SIG-M5 treated with dmso at 0.1 percent for 504 hours (cell line): ENCODE measurements at regions not wholly inside any gene's neighbourhood (a gene's known extent, or its start where the extent isn't known, plus 50 kb on each side); places are given as distances from the start of the nearest gene placed in this dataset.
A peak's percentile ranks its signal among the peaks of the same experiment; 100 is the strongest.
"Not testable (repeated sequence)": the region's sequence is repeated elsewhere in the genome, so short reads cannot be mapped to it uniquely, and the experiment has no call there.

ENCODE experiments used
- DNase-seq: peaks from one replicate; lab custom pipeline; 2025; ENCODE audit not compliant: unreplicated experiment; lab: John Stamatoyannopoulos, UW

DNA sequence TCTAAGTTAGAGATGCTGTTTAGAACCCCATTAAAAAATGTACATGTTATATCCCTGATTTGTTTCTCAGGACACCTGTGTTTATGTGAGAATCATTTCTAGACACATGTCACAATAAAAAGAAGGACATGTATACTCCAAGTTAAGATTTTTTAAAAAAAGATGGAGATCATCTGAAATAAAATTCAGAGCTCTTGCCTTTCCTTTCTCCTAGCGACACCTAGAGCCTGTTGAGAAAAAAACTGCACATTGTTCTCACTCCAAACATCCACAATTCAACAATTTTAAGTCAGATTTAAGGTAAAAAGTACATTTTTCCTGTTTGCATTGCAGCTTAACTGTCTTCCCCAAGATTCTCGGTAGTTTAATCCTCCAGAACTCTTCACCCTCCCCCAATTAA lies 171.8 kb downstream of the ATP6V0E2 start:
- not testable (repeated sequence) for DNase-seq

DNA sequence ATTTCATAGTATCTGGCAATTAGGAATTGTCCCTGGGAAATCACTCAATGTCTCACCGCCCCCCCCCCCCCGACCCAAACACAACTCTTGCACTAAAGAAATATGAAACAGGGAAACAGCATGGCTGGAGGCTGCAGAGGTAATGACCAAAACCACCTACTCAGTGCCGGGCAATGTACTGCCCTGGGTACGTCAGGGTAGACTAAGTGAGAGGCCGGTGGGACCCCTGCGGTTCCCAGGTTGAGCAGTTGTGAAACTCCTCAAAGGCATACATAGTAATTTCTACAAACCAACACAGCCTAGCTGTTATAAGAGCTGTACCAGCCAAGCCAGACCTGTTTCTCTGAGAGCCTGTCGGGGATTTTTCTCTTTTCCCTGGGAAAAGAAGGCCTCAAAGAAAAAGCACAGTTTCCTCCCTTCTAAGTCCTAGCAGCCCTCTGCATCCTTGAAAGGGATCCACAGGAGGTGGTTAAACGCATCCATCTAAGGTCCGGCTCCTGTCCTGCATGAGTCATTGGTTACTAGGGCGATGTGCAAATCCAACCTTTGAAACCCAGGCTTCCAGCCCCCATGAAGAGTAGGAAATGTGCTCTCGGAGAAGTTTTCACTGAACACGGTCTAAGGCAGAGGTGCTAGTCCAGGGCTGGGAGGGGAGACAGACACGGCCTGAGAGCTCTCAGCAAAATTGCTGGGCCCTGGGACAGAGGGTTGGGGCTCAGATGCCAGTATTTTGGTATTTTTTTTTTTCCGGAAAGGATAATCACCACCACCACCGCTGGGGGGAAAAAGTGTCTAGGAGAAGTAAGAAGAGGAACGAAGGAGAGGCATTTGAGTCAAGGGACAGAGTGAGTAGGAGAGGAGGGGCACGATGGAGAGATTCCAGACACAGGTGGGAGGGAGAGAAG lies 172.8 kb downstream of the ATP6V0E2 start:
- not testable (repeated sequence) for DNase-seq

DNA sequence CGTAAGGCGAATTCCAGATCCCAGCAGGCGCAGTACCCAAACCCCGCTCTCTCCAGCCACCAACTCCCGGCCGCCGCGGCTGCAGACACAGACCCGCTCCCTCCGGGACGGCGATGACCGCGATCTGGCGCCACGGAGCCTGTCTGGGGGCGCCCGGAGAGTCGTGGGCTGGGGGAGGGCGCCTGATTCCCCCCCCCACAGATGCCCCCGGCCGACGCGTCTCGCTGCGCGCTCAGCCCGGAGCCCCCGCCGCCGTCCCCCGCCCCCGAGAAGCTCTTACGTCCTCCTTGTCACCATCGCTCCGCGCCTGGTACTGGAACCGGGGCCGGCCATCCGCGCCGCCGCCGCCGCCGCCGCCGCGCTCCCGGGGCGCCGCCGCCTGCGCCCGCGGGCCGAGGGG lies 173.6 kb downstream of the ATP6V0E2 start:
- DNase-seq: not testable (repeated sequence)

DNA sequence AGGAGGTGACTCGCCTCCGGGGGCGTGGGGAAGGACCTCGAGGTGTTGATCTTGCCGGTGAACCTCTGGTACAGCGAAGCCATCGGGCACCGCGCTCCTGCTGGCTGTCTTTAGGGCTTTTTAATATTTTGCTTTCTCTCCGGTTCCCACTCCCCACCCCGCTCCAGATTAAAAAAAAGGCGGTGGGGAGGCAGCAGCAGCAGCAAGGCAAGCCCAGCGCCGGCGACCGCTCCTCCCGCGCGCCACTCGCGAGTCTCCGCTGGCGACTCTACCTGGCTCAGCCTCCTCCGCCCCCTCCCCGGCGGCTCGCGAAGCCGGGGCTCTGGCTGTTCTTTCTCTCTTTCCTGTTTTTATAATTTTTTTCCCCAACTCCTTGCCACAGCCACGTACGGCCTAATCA lies 174.0 kb downstream of the ATP6V0E2 start:
- not testable (repeated sequence) for DNase-seq

DNA sequence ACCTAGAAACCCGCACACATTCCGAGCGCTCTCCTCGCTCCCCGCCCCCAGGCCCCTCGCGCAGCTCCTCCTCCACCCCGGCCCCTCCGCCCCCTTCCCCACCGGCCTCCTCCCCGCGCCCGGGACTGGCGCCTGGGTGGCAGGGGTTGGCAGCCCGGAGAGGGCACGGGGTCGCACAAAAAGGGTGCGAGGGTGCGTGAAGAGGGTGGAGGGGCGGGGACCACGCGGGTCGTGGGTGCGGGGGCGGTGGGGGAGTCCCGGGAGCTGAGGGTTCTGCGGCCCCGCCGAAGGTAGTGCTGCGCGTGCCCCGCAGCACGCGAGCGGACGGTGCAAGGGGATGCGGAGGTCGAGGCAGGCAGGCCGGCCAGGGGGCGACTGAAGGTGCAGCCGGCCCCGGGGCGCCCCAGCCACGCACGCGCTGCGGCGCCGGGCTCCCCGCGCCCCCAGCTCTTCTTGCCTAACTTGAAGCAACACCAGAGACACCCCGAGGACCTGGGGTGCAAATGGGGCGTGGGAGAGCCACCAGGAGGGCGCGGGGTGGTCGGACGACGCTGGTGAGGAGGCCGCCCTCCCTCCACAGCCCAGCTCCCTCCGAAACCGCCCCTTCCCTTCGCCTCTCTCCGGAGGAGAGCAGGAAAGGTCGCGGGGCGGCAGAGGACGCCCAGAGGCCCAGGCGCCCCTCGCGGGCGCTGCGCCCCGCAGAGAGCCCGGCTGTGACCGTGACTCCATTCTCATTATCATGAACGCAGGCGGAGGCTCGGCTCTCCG lies 174.7 kb downstream of the ATP6V0E2 start:
- DNase-seq: not testable (repeated sequence)

DNA sequence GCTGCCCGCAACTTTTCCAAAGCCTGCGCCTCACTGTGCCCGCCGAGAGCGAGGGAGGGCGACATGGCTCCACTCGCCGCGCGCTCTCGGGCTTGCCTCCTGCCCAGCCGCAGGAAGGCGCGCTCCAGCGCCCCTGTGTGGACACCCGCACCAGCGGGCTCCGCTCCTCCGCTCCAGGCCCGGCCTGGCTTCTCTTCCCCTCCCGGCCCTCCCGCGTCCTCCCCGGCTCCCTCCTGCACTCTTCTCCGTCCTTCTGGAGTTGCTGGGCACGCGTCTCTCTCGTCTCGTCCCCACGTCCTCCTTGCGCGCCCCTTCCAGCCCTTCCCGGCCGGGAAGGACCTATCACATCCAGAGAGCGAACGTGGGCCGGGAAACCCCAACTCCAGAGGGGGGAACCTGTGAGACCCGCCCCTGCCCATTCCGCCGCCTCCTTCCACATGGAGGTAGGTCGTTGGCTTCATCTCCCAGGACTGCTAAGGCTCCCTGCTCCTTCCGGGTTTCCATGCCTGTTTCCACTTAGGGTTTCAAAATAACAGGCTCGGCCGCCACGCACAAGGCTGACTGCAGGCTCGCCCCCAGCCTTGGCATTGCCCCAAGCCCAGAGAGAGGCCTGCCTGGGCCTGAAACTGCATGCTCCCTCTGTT lies 175.4 kb downstream of the ATP6V0E2 start:
- not testable (repeated sequence) for DNase-seq

DNA sequence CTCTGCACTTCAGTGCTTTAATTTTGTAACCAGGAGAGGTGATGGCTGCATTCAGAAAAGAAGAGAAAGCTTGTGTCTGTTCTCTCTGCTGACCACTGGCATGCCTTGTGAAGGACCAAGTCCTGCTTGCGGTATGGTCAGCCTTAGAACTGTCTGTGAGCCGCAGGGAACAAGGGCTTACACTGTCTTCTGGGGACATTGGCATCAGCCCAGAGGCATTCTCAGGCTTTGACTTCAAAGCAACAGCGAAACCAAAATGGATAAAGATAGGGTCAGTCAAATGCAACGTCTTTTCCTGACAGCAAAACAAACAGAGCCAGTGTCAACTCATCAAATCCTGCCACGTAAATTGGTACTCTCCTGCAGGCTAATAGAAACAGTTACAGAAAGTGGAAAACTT lies 179.6 kb downstream of the ATP6V0E2 start:
- DNase-seq: not testable (repeated sequence)

DNA sequence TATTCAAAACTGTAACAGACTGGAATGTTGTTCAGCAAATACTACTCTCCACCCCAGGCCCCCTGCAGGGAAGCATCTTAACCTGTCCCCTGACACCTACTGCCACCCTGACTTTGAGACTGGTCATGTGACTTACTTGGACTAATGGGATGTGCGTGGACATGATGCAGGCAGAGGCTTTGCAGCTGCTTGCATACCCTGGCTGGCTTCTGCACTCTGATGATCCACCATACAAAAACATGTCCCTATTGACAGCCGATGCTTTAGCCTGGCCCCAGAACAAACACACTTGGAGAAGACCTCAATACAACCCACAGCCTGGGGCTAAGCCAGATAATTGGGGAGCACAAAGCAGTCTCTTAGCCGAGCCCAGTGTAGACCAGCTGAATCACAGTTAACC lies 180.5 kb downstream of the ATP6V0E2 start:
- not testable (repeated sequence) for DNase-seq

DNA sequence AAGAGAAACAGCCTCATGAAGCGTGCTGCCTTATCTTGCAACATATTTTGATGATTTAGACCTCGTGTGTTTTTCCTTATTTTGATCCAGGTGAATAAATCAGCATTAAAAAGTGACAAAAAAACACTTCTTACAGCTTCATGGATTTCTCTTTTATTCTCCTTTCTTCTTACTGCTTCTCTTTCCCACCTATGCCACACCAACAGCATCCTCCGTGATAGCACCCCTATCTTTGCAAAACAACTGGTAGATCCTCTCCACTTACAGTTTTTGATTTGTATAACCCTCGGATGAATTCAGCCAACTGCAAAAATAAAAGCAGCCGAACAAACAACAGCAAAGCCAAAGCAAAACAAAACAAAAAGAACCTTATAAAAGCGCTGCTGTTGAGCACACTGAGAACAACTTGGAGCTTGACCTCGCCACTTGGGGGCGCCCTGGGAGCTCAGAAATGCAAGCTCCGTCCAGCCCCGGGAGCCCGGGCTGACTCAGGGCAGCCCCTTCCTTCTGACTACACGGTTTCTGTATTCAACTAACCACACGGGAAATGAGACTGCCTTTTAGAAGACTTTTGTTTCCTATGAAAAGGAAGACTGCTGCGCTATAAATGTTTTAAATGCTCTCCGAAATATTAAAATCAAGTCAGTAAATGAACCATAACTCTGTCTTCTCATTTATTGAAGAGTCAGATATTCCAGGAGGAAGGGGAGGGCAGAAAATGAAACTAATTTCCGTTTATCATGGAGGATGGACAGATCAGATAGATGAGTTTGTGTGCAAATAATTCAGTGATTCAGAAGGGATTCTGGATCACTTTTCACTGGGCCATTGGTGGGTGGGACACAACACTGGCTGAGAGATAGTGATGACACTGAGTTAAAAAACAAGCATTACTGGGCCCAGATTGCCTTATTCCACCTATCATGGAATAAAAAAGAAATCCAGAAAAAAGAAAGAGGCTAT lies 186.8 kb downstream of the ATP6V0E2 start:
- not testable (repeated sequence) for DNase-seq

DNA sequence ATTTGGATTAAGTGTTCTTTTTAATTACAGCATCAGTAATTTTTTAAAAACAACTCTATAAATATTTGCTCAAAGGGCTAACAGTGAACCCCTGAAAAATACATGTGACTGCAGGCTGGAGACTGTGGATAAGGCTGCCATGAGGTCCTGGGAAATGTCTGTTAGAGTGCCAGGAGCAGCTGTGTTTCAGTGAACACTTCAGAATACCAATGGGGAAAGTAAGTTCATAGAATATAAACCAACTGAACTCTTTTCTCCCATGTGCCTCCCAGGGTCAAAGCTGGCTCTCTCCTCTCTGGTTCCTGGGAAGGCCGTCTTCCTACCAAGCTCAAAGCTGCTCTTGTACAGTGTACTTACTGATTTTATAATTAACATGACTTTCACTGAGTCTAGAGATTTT lies 189.4 kb downstream of the ATP6V0E2 start:
- DNase-seq: not testable (repeated sequence)

DNA sequence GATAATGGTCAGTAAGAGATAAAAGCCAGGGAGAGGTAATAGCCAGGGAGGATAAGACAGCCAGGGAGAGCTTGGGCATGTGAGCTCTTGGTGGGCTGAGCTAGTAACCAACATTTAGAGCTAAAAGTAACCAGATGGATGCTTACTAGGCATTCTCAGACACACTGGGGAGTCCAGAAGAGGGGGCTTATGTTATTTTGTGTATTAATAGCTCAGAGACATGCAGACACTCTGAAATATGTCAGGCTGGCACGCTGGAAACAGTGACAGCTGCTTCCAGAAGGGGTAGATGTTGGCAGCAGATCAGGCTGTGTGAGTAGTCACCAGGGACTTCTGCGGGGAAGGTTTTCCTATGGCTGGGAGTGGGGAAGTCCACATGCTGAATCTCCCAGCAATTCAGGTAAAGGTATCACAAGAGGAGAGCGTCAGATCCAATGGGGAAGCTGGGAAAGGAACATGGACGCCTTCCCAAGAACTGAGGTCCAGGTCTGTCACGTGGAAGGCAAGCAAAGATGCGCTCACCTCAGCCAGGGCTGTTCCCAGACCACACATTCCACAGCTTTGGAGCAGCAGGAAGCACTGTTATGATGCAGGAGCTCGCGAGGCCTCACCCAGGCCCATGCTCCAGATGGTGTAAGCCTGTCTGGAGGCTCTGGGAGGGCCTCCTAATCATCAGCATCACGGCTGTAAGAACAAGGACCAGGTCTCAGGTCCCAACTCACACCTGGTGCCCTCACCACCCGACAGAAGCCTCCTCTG lies 196.0 kb downstream of the ATP6V0E2 start:
- DNase-seq: not testable (repeated sequence)

DNA sequence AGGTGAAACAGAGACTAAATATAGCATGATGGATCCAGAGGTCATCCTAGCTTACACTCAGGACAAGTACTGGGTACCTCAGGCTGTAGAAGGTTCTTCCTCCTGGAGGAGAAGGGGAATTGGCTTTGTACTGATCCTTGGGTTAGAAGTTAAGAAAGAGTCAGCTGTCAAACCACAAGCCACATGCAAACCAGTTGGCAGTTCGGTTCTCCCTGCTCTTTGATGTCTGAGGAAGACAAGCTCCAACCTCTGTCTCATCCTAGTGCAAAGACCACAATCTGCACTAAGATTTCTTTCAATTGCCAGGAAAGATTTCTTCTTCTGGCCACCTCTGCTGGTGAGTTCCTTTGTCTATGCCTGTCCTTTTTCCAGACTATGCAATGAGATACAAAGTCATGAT lies 203.8 kb downstream of the ATP6V0E2 start:
- DNase-seq: not testable (repeated sequence)

DNA sequence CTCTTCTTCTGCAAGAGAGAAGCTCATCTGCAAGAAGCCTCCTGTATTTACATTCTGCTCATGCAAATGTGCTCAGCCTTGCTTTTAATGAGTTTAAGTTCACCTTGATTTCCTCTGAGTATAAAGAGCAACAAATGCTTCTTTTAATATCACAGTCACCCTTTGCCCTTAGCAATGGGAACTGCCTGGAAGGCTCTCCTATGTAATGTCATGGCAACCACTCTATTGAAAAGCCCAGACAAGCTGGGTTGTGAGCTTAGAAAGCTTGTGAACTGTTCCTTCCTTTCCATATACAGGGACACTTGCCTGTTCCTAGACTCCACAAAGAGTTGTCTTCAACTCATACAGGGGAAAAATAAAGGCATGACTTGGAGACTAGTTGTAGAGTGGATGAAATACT lies 208.1 kb downstream of the ATP6V0E2 start:
- not testable (repeated sequence) for DNase-seq

DNA sequence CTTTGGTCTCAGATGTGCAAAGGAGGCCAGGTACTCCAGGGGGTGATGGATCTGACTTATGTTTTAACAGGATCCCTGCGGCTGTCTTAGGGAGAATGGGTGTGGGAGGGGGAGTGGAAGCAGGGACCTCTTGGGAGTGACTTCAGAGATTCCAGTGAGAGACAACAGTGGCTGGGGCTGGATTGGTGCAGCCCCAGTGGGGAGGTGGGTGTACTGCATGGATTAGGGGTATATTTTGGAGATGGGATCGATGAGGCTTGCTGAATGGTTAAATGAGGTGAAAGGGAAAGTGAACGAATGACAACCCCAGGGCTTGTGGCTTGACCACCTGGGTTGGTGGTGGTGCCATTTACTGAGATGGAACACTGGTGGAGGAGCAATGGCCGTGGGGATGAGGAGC lies 211.0 kb downstream of the ATP6V0E2 start:
- DNase-seq: not testable (repeated sequence)

DNA sequence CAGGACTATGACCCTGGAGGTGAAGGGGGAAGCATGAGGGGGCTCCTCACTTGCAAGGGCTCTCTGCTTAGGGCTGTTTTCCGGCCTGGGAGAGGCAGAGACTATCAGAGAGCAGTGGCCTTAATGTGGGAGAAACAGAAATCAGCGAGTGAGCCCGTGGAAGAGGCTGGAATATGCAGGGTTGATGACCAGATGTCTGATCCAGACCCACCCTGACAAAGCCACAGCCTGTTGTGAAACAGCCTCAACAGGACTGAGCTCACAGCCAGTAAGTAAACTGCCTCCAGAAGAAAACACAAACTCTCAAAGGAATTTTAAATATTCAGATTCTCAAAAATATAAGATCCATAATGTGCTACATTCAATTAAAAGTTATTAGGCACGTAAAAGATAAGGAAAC lies 213.7 kb downstream of the ATP6V0E2 start:
- not testable (repeated sequence) for DNase-seq

DNA sequence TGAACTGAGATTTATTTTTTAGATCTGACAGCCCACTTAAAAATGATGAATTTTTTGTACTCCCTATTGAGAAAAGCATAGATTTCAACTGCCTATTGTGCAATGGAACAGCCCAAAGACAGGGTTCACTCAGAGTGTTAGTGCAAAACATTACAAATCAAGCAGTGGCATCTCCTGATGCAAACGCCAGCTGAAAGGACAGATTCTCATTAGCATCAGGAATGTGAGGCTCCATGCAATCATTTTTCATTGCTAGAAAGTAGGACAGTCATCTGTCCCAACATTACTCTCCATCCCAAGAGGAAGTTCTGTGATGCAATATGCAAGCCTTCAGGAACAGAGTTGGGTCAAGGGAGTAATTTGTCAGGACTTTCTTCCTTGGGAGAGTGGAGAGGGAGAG lies 215.4 kb downstream of the ATP6V0E2 start:
- DNase-seq: not testable (repeated sequence)

DNA sequence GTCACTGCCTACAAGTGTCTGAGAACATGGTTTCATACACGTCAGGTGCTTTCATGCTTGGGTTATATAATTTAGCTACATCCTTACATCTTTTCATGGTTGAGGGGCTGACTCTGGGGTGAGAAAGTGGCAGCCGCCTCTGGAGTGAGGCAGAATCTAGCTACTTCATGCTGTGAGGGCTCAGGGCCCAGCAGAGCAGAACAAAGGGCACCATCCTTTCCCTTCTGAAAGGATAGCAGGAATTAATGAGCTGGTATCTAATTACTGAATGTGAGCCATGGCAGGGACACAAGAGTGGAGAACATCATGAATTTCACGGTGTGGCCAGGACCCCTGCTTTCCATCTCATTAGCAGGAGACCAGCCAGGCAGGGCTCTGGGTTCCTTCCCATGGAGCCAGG lies 217.0 kb downstream of the ATP6V0E2 start:
- not testable (repeated sequence) for DNase-seq

DNA sequence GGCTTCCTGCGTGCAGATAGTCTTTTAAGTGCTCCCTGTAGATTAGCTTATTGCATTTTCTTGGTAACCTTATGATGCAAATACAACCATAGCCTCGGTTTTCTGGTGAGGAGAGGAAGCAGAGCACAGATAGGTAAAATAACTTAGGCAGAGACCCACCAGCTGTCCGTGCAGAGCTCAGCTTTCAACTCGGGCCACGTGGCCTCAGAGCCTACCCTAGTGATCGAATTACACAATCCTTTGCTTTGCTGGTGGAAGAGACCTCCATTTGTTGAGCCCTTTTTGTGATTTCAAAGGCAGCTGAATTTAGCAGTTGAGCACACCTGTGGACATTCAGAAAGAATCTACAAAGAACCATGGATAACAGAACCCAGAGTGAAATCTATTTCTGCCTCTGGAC lies 220.1 kb downstream of the ATP6V0E2 start:
- not testable (repeated sequence) for DNase-seq

DNA sequence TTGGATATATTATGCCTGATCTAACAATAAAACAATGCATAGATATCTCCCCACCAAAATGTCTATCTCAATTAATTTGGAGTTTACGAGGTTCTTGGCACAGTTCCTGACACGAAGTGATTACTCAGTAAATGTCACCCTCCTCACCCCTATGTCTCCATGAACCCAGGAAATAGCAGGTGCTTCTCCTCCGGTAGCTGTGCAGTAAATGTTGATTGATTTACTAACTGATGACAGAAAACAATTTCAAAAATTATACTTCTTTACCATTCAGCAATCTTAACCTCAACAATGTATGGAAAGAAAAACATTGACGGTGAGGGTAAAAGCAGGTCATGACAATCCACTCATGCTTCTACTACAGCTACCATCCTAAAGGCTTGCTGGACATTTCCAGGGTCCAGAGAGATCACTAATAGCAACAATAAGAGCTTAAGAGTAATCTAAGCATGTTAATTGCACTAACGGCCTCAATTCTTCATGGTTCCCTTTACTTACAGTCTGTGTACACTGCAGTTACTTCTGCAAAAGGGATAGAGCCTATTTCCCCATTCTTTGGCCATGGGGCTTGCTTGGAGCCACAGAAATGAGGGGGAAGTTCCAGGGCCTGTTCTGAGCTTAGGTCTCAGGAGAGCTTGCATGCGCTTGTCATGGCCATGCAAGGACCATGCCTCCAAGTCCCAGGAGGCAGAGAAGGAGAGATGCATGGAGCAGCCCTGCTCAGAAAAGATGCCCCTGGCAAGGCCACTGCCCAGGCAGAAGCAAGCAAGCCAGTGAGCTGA lies 222.6 kb downstream of the ATP6V0E2 start:
- peak; percentile 60 for DNase-seq
